ENCODE measurements at regions not wholly inside any gene's neighbourhood (a gene's known extent, or its start where the extent isn't known, plus 50 kb on each side); places are given as distances from the start of the nearest gene placed in this dataset.
"Not testable (repeated sequence)": the region's sequence is repeated elsewhere in the genome, so short reads cannot be mapped to it uniquely, and the experiment has no call there.

DNA sequence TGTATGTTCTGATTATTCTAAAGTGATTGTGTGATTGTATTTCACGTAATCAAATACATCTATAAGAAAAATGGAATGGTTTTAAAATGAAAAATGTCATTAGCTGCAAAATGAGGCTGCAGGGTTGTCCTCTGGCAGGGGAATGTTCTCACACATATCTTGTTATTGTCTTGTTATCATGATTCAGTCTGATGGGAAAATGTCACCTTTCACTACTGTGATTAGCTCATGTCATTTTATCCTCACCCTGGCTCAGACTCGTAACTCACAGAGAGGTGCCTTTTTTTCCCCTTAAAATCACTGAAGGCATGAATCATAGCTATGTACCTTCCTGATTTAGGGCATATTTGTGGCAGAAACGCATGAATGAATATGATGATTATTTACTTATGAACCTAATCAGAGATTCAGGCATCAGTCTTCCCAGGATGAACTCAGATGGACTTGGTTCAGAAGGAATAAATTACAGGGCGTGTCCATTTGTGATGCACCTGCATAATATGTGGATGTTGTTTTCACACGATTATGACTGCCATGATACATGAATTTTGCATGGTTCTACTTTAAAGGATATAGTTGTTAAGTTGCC lies 1339.2 kb downstream of the AACS start:
- DNase-seq: no peak

DNA sequence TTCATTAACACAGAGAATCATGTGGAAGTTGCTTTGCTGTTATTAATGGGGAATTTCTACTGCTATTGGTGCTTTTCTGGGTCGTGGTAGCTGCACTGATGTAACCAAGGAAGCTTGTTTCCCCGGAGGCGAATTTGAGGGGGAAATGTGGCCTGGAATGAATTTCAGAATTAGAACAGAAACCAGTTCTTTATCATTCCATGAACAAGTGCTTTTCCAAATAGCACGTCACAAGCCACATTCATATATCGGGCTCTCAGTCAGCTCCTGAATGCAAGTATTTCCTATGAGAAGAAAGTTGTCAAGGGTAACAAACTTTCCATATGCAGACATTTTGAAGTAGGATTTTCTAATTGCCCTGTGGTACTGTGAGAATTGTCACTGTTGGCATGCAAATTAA lies 1353.2 kb downstream of the AACS start:
- DNase-seq: no peak

DNA sequence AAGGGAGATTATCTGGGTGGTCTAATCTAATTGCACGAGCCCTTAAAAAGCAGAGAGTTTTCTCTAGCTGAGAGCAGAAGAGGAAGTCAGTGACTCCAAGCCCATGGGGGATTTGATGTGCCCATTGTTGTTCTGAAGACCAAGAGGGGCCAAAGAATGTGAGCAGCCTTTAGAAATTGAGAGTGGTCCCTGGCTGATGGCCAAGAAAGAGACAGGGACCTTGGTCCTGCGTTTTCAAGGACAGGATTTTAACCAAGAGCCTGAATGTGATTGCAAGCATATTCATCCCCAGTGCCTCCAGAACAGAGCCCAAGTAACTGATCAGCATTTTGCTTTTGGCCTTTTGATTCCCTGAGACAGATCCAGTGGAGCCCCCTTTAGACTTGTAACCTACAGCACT lies 1353.9 kb downstream of the AACS start:
- DNase-seq: no peak

DNA sequence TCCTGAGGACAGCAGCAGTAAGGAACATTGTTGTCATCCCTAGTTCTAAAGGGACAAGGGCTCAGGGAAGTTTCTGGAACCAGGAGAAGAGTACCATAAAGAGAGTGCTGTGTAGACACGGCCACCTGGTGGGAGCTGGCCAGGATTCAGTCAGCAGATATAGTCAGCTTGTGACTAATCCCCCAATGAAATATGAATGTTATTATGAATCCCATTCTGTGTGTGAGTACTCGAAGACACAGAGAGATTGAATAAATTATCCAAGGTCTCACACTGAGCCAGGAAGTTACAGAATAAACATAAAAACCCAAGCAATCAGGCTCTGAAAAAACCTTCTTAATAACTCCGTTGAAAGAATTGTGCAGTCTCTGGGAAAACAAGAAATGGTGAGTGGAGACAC lies 1359.5 kb downstream of the AACS start:
- no peak for DNase-seq

DNA sequence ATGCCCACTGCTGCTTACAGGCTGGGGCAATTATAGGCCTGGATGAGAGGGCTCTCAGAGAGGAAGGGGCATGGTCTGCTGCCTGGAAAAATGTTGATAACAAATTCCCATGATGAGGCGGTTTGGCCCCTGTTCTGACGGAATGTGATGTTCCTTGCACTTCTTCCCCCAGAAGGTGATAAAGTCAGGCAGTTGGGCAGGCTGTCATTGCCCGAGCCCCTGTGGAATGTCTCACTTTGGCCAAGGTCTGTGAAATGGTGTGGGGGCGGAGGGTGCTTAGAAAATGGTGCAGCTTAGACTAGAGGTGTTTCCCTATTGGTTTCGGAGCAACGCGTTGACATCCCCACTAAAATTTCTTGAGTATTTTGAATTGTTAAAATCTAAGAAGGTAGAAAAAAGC lies 1360.0 kb downstream of the AACS start:
- DNase-seq: no peak

DNA sequence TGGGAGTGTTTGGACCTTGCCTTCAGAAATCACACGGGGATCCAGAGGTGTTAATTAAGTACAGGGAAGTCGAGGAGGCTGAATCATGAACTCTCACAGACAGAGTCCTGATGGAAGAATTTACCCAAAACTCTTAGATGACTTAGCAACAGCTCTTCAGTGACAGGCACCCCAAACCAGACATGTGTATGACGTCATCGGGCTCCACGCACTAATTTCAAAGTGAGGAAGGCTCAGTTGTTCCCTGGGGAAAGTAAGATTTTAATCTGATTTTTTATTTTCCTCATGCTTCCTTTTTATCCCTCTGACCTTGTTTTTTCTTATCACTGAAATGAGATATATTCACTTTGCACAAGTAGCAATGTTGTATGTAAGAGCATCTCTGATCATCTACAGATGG lies 1363.5 kb downstream of the AACS start:
- no peak for DNase-seq

GRCh38 chr12:126430921-126431320 lies 1365.7 kb downstream of the AACS start:
- no peak for DNase-seq

GRCh38 chr12:126431767-126432166 lies 1366.5 kb downstream of the AACS start:
- no peak for DNase-seq

- DNase-seq: no peak
Measured at GRCh38 chr12:126432780-126433179, 1367.5 kb downstream of the AACS start.

DNA sequence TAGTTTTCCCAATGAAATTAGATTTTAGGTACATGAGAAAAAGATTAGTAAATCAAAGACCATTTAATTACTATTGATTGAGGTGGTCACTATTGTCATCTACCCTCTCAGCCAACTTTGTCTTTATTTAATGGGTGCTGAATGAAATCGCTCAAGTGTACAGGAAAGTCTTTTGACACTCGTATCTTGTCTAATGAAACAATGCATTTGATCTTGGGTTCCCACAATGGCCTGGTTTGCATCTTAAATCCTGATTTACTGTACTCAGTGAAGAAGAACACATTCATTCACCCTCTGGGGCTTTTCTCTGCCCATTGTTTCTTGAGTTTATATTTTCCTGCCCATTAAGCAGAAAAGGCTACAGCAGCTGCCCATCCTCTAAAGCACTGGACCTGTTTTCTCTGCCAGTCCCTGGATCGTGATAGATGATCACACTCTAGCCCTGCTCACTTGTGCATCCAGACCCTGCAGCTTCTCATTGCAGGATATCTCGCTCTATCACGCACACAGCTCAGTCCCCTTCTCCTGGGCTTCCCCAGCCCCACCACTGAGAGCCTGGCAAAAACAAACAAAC lies 1369.3 kb downstream of the AACS start:
- DNase-seq: no peak

DNA sequence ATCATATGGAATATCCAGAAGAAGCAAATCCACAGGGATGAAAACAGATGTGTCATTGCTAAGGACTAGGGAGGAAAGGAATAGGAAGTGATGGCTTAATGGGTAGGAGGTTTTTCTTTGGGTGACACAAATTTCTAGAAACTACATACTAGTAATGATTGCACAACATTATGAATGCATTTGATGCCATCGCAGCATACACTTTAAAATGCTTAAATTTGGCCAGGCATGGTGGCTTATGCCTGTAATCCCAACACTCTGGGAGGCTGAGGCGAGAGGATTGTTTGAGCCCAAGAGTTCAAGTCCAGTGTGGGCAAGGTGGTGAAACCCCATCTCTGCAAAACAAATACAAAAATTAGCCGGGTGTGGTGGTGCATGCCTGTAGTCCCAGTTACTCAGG lies 1370.8 kb downstream of the AACS start:
- no peak for DNase-seq

DNA sequence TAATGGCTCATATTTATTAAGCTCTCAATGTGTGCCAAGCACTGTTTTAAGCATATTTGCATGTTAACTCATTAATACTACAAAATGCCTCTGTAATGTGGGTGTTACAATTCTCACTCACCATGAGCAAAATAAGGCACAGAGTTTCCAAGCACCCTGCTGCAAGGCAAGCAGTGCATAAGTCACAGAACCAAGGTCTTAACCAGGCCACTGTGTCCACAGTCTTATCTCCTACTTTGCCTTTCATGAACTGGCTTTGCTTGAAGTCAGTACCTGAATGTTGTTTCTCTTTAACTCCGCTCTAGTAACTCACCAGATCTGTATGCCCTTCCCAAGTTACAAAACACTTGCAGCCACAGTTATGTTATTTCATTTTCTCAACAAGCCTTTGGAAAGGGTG lies 1372.7 kb downstream of the AACS start:
- DNase-seq: no peak

DNA sequence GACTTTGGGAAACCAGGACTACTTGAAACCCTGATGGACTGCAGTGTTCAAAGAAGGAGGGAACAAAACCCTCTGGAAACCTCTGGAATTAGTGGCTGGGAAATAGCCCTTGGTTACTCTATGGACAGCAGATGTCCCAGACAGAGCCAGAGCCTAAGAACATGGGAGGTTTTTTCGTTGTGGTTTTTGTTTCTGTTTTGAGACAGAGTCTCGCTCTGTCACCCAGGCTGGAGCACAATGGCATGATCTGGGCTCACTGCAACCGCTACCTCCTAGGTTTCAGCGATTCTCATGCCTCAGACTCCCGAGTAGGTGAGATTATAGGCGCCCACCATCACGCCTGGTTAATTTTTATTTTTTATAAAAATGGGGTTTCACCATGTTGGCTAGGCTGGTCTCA lies 1378.7 kb downstream of the AACS start:
- no peak for DNase-seq

- no peak for DNase-seq
Measured at GRCh38 chr12:126447346-126447745, 1382.1 kb downstream of the AACS start.

- no peak for DNase-seq
Measured at GRCh38 chr12:126451809-126452208, 1386.6 kb downstream of the AACS start.

DNA sequence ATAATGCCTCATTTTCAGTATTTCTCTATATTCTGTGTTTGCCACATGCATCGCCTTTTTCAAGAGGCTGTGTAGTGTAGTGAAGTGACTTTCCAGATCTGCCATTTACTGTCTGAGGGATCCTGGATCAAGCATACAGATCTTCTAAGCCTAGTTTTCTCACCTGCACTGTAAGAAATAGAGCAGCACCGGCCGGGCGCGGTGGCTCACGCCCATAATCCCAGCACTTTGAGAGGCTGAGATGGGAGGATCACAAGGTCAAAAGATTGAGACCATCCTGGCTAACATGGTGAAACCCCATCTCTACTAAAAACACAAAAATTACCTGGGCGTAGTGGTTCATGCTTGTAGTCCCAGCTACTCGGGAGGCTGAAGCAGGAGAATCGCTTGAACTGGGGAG lies 1387.5 kb downstream of the AACS start:
- DNase-seq: not testable (repeated sequence)

DNA sequence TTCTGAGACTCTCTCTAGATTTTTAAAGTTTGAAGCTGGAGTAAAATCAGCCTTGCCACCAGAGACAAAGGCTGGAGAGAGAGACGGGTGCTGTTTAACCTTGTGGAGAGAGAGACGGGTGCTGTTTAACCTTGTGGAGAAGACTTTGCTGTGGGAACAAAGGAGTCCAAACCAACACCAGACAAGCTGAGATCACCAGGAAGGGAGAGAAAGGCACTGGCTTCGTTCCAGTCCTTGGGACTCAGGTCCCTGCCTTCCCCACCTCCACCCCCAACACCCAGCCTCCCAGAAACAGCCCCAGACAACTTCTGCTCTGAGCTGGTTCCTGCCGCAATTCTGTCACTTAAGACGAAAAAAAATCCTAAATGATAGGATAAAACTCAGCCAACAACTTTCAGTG lies 1389.3 kb downstream of the AACS start:
- no peak for DNase-seq

- no peak for DNase-seq
Measured at GRCh38 chr12:126457776-126458175, 1392.5 kb downstream of the AACS start.

- DNase-seq: no peak
Measured at GRCh38 chr12:126464153-126464552, 1398.9 kb downstream of the AACS start.

DNA sequence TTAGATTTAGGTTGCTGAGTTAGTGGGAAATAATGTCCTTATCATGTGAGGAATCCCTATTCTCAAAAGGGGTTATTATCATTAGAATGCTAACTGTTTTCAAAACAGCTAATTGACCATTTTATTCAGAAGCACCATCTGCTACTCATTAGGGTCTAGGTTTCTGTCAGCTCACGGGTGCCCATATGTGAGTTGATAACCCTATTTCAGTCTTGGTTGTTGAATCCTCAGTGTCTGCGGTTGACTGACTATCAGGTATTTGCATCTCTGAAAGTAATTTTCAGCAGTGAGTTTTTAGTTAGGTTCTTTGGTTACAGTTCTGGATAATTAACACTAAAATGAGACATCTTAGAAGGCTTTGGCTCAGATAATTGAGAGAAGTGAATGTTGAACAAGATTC lies 1404.0 kb downstream of the AACS start:
- DNase-seq: no peak

DNA sequence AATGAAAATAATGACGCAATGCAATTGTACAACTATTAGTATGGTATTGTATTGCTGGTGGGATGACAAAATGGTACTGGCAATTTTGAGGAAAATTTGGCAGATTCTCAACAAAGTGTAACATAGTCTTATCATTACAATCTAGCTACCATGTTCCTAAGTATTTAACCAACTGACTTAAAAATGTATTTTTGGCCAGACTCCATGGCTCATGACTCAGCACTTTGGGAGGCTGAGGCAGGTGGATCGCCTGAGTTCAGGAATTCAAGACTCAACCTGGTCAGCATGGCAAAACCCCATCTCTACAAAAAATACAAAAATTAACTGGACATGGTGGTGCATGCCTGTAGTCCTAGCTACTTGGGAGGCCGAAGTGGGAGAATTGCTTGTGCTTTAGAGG lies 1409.5 kb downstream of the AACS start:
- no peak for DNase-seq

GRCh38 chr12:126480451-126480850 lies 1415.2 kb downstream of the AACS start:
- no peak for DNase-seq

GRCh38 chr12:126481688-126482087 lies 1416.5 kb downstream of the AACS start:
- no peak for DNase-seq

DNA sequence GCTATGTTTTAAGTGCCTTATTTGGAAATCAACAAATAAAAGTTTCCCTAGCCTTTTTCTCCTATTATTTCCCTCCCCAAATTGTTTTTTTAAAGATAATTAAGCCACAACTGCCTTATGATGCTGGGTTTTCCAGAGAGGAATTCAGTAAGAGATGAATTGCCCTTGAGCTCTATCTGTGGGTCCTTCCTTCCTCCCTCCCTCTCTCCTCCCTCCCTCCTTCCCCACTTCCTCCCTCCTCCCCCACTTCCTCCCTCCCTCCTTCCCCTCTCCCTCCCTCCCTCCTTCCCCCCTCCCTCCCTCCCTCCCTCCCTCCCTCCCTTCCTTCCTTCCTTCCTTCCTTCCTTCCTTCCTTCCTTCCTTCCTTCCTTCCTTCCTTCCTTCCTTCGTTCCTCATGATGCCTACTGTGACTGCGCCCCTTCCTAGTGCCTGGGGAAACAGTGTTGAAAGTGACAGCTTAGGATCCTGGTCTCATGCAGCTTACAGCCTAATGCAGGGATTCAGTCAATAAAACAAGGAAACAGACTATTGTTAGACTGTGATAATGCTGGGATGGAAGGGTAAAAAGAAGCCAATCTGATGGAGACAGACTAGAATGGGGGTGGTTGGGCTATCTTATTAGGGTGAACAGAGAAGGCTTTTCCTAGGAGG lies 1417.1 kb downstream of the AACS start:
- no peak for DNase-seq
